Hematopoietic multipotent progenitor cell treated with erythropoietin and hydrocortisone succinate and interleukin-3 and kit ligand, for 6 days (in vitro differentiated cells): ENCODE measurements at regions not wholly inside any gene's neighbourhood (a gene's known extent, or its start where the extent isn't known, plus 50 kb on each side); places are given as distances from the start of the nearest gene placed in this dataset.
A peak's percentile ranks its signal among the peaks of the same experiment; 100 is the strongest.
"Not testable (repeated sequence)": the region's sequence is repeated elsewhere in the genome, so short reads cannot be mapped to it uniquely, and the experiment has no call there.

Source experiments
- DNase-seq: peaks from one replicate; pipeline ENCODE4 v3.0.0-alpha.2; 2015

GRCh38 chr2:193352665-193353242 lies 1158.0 kb upstream of the TMEFF2 start:
- not testable (repeated sequence) for DNase-seq

GRCh38 chr2:193350509-193350908 lies 1155.8 kb upstream of the TMEFF2 start:
- DNase-seq, result no peak

- no peak for DNase-seq
Observed at GRCh38 chr2:193349642-193350041, 1154.9 kb upstream of the TMEFF2 start.

- no peak for DNase-seq
Observed at GRCh38 chr2:193348055-193348454, 1153.3 kb upstream of the TMEFF2 start.

GRCh38 chr2:193336781-193337180 lies 1142.0 kb upstream of the TMEFF2 start:
- no peak for DNase-seq

- DNase-seq, result no peak
Observed at GRCh38 chr2:193334401-193334800, 1139.7 kb upstream of the TMEFF2 start.

GRCh38 chr2:193333539-193333938 lies 1138.8 kb upstream of the TMEFF2 start:
- no peak for DNase-seq

GRCh38 chr2:193332941-193333340 lies 1138.2 kb upstream of the TMEFF2 start:
- no peak for DNase-seq

GRCh38 chr2:193331676-193332075 lies 1136.9 kb upstream of the TMEFF2 start:
- peak; percentile 50 for DNase-seq

- no peak for DNase-seq
Observed at GRCh38 chr2:193326296-193326695, 1131.6 kb upstream of the TMEFF2 start.

GRCh38 chr2:193315428-193316091 lies 1120.8 kb upstream of the TMEFF2 start:
- DNase-seq, result no peak

GRCh38 chr2:193303464-193303863 lies 1108.7 kb upstream of the TMEFF2 start:
- no peak for DNase-seq

GRCh38 chr2:193294371-193294770 lies 1099.6 kb upstream of the TMEFF2 start:
- DNase-seq, result no peak

GRCh38 chr2:193279361-193279760 lies 1084.6 kb upstream of the TMEFF2 start:
- no peak for DNase-seq

- DNase-seq, result no peak
Observed at GRCh38 chr2:193276988-193277387, 1082.3 kb upstream of the TMEFF2 start.

- no peak for DNase-seq
Observed at GRCh38 chr2:193276560-193276959, 1081.8 kb upstream of the TMEFF2 start.

- no peak for DNase-seq
Observed at GRCh38 chr2:193276069-193276468, 1081.3 kb upstream of the TMEFF2 start.

GRCh38 chr2:193272011-193272410 lies 1077.3 kb upstream of the TMEFF2 start:
- DNase-seq, result peak; percentile 33

- DNase-seq, result no peak
Observed at GRCh38 chr2:193270816-193271215, 1076.1 kb upstream of the TMEFF2 start.

- no peak for DNase-seq
Observed at GRCh38 chr2:193267496-193268002, 1072.8 kb upstream of the TMEFF2 start.

GRCh38 chr2:193253014-193253530 lies 1058.3 kb upstream of the TMEFF2 start:
- no peak for DNase-seq

- no peak for DNase-seq
Observed at GRCh38 chr2:193251909-193252308, 1057.2 kb upstream of the TMEFF2 start.

GRCh38 chr2:193250389-193250788 lies 1055.7 kb upstream of the TMEFF2 start:
- DNase-seq, result no peak

GRCh38 chr2:193240752-193241151 lies 1046.0 kb upstream of the TMEFF2 start:
- peak; percentile 42 for DNase-seq

- DNase-seq, result no peak
Observed at GRCh38 chr2:193231634-193232033, 1036.9 kb upstream of the TMEFF2 start.
